Activated CD4-positive, alpha-beta T cell treated with anti-CD3 and anti-CD28 coated beads for 48 hours (primary cell): ENCODE measurements at regions not wholly inside any gene's neighbourhood (a gene's known extent, or its start where the extent isn't known, plus 50 kb on each side); places are given as distances from the start of the nearest gene placed in this dataset.

ENCODE experiments used
- DNase-seq: peaks from one replicate; pipeline ENCODE4 v3.0.0-alpha.2; 2020

DNA sequence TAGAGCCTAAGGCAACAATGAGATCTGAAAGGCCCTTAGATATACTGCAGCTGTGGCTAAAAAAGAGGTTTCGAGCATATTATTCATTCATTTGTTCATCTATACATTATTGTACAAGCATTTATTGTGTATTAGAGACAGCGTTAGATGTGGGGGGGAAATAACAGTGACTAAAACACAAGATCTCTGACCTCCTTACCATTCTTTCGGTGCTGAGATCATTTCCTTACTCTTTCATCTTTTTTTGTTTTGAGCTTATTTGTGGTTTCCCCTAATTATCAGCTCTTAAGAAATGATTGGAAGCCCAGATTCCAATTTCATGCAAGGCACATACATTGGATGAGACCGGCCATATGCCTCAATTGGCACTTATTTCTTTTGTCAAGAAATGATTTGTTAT lies 113.2 kb downstream of the SEC61B start:
- no peak for DNase-seq

DNA sequence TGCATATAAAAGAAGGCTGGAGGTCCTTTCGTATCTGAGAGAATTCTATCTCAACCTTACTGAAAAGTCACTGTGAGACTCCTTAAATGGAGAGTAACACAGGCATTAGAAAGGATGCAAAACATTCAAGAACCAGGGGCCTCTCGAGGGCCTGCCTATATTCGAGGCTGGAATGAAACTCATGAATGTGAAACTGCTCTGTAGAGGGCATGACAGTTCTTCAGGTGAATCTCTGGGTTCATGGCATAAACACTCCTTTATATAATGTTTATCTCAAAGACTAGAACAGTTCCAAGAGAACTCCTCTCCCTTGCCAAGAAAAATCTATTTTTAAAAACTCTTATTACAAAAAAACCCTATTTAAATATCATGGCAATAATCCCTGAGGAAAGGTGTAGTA lies 113.9 kb downstream of the SEC61B start:
- no peak for DNase-seq

DNA sequence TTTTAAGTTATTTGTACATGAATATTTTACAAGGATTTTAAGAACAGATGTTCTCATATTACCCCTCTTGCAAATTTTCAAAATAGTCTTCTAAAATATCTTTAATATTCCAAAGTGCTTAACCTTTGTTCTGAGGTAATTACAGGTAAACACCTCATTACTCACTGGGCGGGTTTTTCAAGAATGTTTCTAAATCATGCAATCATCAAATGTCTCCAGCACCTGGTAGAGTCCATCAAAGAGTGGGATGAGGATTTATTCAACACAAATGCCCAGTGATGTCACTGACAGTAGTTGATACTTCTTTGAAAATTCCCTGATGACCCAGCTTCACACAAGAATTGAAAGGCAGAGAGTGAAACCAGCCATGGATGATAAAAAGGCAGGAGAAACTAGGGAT lies 114.4 kb downstream of the SEC61B start:
- DNase-seq: no peak

DNA sequence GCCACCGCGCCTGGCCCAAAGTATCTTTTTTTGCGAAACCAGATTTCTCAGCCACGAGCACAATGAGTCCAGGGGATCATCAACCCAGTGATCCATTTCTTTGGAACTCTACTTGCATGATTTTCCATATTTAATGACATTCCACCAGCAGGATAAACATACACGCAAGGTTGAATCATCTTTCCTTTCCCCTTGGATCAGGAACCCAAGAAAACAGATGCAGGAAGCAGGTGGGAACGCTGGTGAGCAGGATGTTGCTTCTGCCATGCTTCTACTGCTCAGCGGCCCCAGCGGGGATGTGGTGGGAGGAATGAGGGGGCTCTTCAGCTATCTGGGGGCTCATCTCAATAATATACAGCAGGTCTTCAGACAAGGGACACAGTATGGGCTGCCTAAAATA lies 118.2 kb downstream of the SEC61B start:
- no peak for DNase-seq

DNA sequence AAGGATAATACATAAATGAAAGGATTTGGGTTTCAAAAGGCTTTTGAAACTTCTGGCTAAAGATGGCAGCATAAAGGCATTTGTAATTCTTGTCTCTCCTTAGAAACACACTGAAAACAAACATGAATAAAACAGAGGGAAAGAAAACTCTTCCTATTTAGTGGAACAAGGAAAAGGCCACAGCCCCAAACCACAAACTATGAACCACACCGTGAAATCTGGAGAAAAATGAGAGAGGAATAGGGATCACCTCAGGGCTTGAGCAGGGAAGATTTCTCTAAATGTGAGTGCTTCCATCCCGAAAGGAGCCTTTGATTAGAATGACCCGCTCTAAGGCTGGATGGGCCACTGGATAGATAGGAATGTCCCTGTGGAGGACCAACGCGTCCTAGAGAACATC lies 119.6 kb downstream of the SEC61B start:
- DNase-seq: no peak

DNA sequence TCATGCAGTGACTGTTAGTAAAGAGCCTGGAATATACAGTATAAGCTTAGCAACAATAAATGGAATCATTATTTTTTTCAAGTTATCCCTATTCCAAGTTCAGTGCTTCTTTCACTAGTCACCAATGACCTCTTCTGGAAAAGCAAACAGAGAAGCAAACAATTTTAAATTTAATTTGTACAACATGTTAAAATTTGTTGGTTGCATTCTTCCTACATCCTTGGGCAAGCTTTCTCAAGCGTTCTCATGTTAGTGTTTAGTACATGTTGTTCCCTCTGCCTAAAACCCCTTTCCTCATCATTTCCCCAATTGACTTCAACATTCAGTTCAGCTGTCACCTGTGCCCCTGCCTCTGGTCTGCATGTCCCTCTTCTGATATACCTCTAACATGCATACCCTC lies 123.4 kb downstream of the SEC61B start:
- no peak for DNase-seq

DNA sequence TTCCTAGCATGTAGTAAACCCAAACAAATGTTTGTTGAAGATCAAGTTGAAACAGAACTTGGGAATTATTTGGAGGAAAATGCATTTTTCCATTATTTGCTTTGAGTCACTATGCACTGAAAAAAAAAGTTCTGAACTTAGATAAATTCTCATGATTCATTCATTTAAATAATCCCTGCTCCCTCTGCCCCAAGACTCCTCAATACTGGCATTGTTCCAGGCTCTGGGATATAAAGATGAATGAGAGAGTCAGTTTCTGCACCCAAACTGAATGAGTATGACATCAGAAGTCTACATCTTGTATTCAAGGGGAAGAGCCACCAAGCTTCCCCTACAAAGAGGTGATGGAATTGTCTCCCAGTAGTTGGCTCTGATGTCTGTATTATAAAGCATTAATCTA lies 123.9 kb downstream of the SEC61B start:
- DNase-seq: no peak

DNA sequence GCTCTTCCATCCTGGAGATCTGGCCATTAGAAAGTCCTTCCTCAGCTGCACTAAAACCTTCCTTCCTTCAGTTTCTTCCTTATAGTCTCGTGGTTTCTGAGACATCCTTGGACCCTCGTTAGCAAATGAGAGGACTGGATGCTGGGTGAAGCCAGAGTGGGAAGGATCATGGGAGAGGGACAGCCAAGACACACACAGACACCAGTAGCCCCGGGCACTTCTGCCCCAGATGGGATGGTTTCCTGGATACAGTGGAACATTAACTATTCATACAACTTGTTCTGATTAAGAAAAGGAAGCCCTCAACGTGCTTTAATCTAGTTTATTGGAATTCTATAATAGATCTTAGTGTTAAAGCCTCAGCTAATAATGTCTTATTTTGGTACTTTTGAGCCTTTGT lies 125.5 kb downstream of the SEC61B start:
- no peak for DNase-seq

DNA sequence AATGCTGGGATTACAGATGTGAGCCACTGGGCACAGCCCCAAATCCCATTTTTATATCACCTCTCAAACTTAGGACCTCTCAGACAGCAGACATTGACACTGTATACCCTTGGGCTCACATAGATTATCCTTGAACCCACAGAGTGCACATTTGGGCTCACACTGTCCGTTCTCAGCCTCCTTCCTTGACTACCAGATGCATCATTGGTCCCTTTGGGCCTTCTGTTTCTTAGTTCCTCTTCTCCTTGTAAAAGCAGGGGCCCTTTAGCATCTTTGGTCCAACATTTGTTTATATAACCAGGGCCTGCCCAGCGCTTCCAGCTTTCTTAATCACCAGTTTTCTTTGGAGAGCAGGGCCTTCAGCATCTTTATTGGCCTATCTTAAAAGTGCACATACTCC lies 126.2 kb downstream of the SEC61B start:
- no peak for DNase-seq

DNA sequence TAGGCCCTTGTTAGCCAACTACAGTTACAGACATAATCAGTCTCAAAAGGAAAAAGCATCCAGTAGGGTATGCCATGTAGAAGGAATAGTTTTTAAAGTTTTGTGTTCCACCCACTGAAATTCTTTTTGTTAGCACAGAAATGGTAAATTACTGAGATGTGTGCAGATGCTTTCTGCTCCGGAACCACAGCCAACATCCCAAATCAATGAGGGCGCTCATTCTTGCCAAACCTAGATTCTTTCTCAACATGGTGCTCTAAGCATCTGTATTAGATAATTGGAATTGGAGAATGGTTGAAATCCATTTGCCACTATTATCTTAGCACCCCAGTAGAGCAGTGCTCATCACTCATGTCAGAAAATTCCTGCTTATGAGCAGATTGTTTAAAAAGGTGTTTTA lies 127.8 kb downstream of the SEC61B start:
- no peak for DNase-seq

DNA sequence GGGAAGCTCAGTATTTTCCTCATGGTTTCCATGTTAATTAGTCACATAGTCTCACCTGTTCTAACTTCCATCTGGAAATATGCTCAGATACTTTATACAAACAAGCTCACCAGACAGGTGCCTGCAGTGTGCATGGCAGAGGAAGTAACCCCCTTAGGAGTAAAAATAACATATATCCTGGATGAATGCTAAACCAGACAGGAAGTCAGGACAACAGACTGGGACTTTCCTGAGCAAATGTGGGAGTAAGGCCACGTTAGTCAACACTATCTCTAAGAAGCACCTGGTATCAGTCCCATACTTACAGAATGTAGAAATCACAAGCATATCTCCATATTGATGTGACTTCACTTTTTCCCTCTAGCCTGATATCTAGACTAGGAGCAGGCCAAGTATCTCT lies 128.4 kb downstream of the SEC61B start:
- no peak for DNase-seq

DNA sequence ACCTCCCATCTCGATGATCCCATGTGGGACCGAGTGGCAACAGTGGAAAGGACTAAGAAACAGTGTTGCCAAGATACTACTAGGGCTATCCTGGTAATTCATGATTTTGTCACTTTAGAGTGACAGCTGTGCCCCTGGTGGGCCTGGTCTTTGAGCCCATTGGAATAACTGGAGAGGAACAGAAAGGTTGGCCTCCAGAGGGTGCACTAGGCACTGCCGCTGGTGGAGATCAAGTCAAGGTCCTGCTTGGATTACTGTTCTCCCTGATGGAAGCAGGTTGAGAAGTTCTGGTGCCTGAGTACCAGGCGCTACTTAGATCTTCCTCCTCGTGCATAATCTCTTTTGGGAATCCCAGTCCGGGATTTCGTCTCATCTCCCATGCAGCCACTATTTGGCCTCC lies 129.6 kb downstream of the SEC61B start:
- DNase-seq: no peak

DNA sequence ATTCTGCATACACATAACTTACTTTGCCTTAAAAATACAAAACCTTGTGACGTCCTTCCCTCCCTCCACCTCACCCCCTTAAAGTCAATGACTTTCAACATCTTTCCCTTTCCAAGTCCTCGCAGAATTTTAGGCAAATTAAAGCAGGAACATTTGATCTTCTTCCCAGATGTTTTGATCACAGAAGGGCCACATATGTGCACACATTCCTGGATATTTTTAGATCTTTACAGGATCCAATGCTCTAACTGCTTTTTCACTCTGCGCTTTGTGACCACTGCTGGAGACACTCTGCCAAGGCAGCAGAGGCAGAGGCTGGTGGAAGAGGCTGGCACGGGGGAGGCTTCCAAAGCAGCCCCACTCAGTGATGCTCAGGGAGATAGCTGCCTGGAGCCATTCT lies 130.7 kb downstream of the SEC61B start:
- no peak for DNase-seq

DNA sequence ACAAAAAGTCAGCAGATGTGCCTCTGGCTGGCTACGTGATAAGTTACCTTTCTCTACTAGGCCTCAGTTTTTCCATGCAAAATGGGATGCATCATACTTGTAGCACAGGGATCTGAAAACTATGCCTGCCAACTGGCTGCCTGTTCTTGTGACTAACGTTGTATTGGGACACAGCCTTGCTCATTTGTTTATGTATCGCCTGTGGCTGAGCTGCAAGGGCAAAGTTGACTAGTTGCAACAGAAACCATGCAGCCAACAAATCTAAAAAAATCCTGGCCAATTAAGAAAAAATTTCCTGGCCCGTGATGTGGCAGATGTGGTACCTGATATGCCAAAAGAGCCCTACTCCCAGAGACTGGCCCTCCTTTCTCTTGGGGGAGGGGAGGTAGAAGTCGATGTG lies 131.3 kb downstream of the SEC61B start:
- no peak for DNase-seq

DNA sequence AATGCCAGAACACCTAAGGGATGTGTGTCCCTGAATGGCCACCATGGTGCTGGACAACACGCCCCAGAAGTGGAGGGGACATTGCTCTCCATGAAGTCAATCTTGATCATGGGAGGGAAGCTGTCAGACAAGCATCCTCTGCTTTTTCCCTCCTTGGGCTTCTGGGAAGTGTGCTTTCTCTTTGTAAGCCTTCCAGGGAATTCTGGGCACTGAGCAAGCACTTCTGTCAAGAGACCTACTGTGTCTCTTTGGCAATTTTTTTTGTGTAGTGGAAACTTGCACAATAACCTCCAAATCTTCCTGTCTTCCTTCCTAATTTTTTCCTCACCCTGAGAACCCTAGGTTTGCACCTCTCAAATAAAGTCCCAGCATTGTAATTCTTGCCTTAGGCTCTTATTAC lies 132.0 kb downstream of the SEC61B start:
- no peak for DNase-seq

DNA sequence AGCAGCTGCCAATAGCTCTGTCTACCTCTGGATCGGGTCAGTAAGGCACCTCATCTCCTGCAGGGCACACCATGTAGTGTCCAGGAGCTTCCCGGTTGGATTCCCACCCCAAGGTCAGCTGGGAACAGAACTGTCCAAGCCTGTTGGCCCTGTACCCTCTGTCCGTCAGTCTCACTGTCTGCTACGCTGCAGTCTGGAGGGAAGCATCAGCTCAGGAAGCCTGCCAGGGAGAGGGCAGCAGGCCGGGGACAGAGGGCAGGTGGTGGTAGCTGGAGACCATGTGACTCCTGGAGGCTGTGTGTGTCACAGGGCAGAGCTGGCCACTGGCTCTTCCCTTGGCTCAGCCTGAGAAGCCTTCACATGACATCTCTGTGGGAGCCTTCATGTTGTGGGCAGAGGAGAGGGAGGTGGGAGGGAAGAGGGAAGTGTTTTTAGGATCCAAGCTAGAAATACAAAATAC lies 134.5 kb downstream of the SEC61B start:
- no peak for DNase-seq

DNA sequence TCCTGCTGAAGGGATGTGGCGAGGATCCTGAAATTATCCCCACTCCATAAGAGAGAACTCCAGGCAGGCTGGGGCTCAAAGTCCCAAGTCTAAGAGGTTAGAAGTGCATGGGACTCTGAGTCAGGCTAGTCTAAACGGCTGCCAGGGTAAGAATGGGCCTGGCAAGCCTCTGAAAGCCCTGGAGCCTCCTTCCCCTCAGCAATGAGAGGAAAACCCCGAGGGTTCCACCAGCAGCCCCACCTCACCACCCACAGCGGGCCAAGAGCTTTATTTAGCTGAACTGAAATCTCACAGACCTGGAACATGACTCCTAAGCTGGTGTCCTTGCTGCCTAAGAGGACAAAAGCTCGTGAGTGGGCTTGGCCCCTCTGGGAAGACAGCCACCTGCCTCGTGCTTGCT lies 135.5 kb downstream of the SEC61B start:
- DNase-seq: no peak

DNA sequence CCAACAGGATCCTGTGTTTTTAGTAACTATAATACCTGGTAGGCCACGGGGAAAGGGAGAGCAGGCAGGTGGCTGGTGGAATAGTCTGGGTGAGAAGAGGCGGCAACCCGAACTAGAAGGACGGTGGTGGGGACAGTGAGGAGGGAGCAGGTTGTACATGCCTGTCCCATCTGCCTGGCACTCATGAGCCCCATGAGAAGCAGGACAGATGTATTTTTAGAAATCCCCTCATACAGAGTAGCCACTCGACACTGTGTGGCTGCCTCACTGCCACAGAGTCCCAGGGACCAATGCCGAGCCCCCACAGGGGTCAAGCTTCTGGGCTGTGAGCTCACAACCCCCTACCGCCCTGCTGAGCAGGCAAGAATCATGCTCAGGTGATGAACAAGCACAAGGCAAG lies 136.6 kb downstream of the SEC61B start:
- DNase-seq: no peak

DNA sequence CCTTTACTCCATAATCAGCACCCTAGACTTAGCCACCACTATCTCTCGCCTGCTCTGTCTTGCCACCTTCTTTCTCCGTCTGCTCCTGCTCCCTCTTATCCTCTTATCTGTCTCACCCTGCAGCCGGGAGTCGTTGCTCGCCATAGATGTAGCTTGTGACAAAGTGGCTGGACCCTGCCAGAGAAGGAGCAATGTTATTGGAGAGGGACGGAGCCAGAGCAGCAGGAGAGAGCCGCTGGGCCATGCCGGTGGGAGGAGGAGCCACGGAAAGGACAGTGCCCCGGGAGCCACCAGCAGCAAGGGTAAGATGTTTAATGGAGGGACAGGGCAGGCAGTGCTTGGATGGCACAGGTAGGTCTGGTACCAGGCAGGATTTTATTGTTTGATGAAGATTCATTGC lies 137.3 kb downstream of the SEC61B start:
- no peak for DNase-seq

DNA sequence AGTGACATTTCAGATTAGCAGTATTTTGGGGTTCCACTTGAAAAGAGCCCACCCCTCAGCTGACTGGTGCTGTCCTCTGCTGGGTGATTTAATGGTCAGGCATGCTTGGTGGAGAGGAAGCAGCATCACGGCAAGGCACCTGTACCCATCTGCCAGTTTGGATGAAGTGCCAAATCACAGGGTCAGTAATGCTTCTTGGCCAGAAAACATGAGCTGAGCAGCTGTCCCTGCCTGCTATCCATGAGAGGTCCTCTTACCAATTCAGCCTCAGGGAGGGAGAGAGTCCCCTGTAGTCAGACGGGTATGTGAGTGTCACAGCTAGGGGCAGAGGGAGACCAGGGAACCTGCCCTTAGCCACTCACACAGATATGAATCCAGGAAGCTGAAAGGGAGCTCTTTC lies 137.9 kb downstream of the SEC61B start:
- no peak for DNase-seq

DNA sequence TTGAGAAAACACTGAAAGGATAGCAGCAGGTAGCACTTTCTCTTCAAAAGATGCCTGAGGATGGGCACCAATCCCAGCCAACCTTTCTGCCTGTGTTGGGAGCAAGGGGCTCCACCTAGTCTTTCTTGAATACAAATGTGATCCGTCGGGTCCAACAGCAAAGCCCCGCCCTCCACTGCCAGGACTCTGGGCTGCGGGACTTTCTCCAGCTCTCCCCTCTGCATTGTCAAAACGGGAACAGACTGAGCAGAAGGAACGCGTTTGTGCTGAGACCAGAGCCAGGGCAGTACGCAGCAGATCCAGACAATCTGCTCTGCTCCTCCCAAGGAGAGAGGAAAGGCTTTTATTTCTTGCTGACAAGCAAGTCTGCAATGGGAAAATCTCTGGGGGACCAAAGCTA lies 139.7 kb downstream of the SEC61B start:
- no peak for DNase-seq

DNA sequence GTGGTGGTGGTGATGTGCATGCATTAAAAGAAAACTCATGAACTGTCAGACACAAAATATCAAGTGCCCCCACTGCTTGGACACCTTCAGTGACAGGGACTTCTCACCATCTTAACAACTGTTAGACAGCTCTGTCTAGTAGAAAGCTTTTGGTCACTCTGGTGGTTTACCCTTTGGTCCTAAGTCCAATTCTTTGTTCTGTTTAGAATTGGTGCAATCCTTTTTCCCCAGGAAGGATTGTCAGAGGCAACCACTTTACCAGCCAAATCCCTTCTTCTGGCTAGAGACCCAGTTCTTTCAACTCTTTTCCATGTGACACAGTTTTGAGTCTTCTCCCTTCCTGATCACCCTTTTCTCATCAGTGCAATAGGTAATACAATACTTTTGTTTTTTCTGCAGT lies 140.2 kb downstream of the SEC61B start:
- no peak for DNase-seq

DNA sequence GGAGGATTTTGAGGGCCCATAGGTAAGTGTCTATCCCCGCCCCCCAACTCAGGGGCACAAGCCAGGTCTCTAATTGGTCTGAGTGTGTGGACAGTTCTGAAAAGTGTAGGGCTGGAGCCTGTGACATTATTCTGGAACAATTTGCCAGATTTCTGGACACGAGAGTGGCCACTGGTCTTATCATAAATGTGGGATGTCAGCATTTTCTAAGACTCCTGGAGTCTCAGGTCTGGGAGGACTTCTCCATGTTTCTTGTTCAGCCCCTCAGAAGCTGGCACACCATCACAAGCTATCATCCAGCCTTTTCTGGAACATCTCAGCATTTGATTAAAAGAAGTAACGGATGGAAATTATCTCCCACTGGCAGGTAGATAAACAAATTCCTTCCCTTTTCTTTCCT lies 141.4 kb downstream of the SEC61B start:
- no peak for DNase-seq

DNA sequence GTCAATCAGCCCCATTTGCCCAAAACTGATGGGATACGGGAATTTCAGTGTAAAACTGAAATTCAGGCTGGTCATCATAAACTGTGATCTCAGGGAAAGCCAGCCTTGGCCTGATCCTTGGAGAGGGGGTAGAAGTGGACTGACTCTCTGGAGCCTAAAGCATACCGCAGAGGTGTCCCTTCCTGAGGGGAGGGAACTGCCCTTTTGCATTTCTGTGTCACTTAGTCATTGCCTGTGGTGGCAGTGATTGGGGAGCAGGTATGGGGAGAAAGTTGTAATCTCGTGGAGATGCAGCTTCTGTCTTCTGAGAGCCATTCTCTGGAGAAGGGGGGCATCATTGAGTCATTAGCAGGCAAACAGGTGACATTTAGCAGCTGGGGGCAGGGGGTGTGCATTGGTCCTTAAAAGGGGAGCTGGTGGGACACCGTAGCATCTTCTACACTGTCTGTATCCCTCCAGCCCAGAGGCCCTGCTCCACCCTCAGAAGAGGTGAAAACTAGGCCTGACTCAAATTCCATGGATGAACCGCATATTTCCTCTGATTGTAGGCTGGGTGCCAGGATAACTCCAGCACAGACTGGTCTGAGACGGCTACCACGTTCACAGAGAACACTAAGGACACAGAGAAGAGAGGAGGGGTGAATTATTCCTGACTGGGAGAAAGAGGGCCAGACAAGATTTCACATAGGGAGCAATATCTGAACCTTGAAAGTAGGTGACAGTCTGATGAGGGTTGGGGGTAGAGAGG lies 143.3 kb downstream of the SEC61B start:
- DNase-seq: no peak

DNA sequence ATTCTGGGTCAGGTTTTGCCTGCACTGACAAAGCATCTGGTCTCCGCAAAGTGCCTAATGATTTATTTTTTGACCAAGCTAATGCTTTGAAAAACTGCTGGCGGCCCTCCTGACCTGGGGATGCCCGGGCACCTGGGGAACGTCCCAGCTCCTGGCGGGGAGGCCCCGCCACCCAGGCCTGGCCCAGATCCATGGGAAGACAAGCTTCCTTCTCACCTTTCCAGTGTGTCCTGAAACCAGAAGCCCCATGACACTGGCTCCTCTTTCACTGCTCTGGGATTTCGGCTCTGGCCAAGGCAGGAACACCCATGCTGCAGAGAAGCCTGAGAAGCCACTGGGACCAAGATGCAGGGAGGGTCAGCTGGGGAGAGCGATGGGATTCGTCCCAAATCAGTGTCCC lies 144.1 kb downstream of the SEC61B start:
- no peak for DNase-seq

DNA sequence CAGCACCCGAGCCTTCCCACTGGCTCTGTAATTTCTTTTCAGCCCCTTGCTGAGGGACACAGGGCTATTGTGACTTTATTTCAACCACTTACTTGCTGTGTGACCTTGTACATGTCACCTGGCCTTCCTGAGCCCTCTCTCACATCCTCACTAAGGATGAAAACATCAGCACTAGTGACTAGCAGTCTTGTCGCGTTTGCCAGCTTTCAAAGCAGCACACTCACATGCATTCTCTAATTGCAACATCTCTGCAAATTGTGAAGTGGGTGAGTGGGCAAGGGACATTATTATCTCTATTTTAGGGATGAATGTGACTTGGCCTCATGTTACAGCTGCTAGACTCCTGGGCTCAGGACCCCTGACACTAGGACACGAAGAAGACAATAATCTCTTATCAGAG lies 144.5 kb downstream of the SEC61B start:
- no peak for DNase-seq
